ENCODE measurements at regions not wholly inside any gene's neighbourhood (a gene's known extent, or its start where the extent isn't known, plus 50 kb on each side); places are given as distances from the start of the nearest gene placed in this dataset.

DNA sequence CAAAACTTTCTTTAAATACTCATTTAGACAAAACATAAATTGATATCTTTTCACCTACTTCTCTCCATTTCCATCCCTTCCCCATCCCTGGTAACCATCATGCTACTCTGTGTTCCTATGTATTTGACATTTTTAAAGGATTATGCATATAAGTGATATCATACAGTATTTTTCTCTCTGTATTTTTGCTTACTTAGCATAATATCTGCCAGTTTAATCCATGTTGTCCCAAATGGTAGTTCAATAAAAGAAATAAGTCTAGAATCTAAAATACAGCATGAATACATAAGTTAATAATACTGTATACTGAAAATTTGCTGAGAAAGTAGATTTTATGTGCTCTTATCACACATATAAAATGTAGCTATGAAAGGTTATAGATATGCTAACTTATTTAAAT, 190.3 kb upstream of the NAV3 start (continued):
- TF ChIP-seq, protein P1, sequence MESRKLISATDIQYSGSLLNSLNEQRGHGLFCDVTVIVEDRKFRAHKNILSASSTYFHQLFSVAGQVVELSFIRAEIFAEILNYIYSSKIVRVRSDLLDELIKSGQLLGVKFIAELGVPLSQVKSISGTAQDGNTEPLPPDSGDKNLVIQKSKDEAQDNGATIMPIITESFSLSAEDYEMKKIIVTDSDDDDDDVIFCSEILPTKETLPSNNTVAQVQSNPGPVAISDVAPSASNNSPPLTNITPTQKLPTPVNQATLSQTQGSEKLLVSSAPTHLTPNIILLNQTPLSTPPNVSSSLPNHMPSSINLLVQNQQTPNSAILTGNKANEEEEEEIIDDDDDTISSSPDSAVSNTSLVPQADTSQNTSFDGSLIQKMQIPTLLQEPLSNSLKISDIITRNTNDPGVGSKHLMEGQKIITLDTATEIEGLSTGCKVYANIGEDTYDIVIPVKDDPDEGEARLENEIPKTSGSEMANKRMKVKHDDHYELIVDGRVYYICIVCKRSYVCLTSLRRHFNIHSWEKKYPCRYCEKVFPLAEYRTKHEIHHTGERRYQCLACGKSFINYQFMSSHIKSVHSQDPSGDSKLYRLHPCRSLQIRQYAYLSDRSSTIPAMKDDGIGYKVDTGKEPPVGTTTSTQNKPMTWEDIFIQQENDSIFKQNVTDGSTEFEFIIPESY (IDR thresholded peaks at IDR 0.05; ENCODE audit: borderline replicate concordance, low read depth) = no peak
- no peak for TF ChIP-seq TCF12 (IDR thresholded peaks at IDR 0.05)
- no peak for TF ChIP-seq TAF1 (IDR thresholded peaks at IDR 0.05; ENCODE audit: borderline replicate concordance, low read depth, low read length)
- TF ChIP-seq NRF1 (IDR thresholded peaks at IDR 0.05; ENCODE audit: low read depth, low read length) = no peak
- TF ChIP-seq CHD2 (IDR thresholded peaks at IDR 0.05; ENCODE audit: low read length, partially characterized antibody) = no peak
- TF ChIP-seq RCOR1 (IDR thresholded peaks at IDR 0.05; ENCODE audit: low read length) = no peak
- no peak for TF ChIP-seq EP300 (IDR thresholded peaks at IDR 0.05; ENCODE audit: borderline replicate concordance in 1 of 2, low read depth in 1 of 2, low read length in 1 of 2)
- TF ChIP-seq GABPA (IDR thresholded peaks at IDR 0.05; ENCODE audit: low read depth) = no peak
- TF ChIP-seq POLR2AphosphoS5 (IDR thresholded peaks at IDR 0.05; ENCODE audit: low read depth, low read length) = no peak
- no peak for TF ChIP-seq SIN3A (IDR thresholded peaks at IDR 0.05; ENCODE audit: borderline replicate concordance, low read depth, low read length)

DNA sequence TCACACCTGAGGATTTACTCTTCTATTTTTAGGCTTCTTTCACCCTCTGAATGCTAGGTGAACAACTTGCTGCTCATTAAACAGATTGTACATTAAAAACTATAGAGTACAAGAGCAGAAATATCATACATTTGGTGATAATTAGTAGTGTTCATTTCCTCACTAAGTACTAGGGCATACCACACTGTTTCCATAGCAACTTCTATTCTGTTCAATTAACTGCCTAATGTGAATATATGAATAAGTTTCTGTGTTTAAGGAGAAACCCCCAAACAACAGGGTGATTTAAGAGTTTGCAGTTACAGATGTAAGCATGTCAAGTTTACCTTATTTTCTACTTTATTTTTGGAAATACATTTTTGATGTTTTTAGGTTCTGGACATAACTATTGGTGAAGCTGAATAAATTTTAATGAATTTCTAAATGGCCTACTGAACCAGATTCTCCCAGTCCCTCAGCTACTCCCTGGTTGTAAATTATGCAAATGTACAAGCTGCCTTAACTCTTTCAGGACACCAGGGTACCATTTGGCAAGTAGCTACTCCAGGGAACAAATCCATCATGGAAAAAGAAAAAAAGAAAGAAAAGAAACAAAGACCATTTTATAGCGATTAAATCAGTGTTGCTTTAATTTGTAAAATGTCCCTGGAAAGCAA, 199.8 kb upstream of the NAV3 start:
- no peaks in the 10 kb centered on the region; a peak in 1 of 4 replicates for H3K4me1 ChIP-seq (ENCODE audit: control insufficient read depth in 1 of 2, insufficient read depth in 2 of 2, low read depth in 1 of 2, low read length in 1 of 2)
- H3K9ac ChIP-seq = no peak overlapping the region
- no peak for DNase-seq
- H3K9me3 ChIP-seq = 0 out of 2 replicates have a peak, but pooled peaks cover 10% of the 10 kb centered on the region
- no peaks in the 10 kb centered on the region for H3K9me2 ChIP-seq
- no peak overlapping the region for H3K4me3 ChIP-seq (ENCODE audit: low read depth in 2 of 2, low read length in 1 of 2)
- POLR2A ChIA-PET = no interaction called here
- H2AFZ ChIP-seq (ENCODE audit: low read depth) = no peak overlapping the region
- H4K20me1 ChIP-seq (ENCODE audit: insufficient read depth) = no peaks in the 10 kb centered on the region
- WGBS (ENCODE audit: low lambda C conversion rate) = 17% methylated on average over 1 of the region's 1 CpG
- H3K4me2 ChIP-seq = no peak overlapping the region
- H3K27me3 ChIP-seq (ENCODE audit: insufficient read depth) = no peaks in the 10 kb centered on the region
- H3K79me2 ChIP-seq (ENCODE audit: insufficient read depth) = no peaks in the 10 kb centered on the region
- H3K27ac ChIP-seq (ENCODE audit: low read depth in 2 of 2, low read length in 1 of 2) = no peak overlapping the region
- no peaks in the 10 kb centered on the region for H3F3A ChIP-seq (replicated peaks; ENCODE audit: insufficient read depth)
- CTCF ChIA-PET = no interaction called here
- H3K36me3 ChIP-seq (replicated peaks in 1 of 2; ENCODE audit: control insufficient read depth in 1 of 2, insufficient read depth in 2 of 2, low read length in 1 of 2) = peaks cover 0 to 4% of the 10 kb centered on the region in 2 experiments
- TF ChIP-seq SIN3A (IDR thresholded peaks at IDR 0.05; ENCODE audit: borderline replicate concordance, low read depth, low read length) (no peak), FOXJ3 (CRISPR knock-in tag; IDR thresholded peaks at IDR 0.05) (no peak), EZH2phosphoT487 (IDR thresholded peaks at IDR 0.05; ENCODE audit: borderline replicate concordance, low read depth) (no peak), RXRA (IDR thresholded peaks at IDR 0.05; ENCODE audit: borderline replicate concordance, low read depth) (no peak), YY1 (IDR thresholded peaks at IDR 0.05; ENCODE audit: low read depth) (no peak), FOXM1 (IDR thresholded peaks at IDR 0.05; ENCODE audit: low read depth) (no peak), NFIC (IDR thresholded peaks at IDR 0.05; ENCODE audit: borderline replicate concordance) (no peak), ELF1 (IDR thresholded peaks at IDR 0.05) (no peak), EP300 (IDR thresholded peaks at IDR 0.05; ENCODE audit: borderline replicate concordance in 1 of 2, low read depth in 1 of 2, low read length in 1 of 2) (no peak), FOSL2 (IDR thresholded peaks at IDR 0.05; ENCODE audit: borderline replicate concordance, low read depth) (no peak)
- TF ChIP-seq, protein P2, sequence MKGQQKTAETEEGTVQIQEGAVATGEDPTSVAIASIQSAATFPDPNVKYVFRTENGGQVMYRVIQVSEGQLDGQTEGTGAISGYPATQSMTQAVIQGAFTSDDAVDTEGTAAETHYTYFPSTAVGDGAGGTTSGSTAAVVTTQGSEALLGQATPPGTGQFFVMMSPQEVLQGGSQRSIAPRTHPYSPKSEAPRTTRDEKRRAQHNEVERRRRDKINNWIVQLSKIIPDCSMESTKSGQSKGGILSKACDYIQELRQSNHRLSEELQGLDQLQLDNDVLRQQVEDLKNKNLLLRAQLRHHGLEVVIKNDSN (IDR thresholded peaks at IDR 0.05; ENCODE audit: borderline replicate concordance, low read depth) = no peak
- TF ChIP-seq, protein P3, sequence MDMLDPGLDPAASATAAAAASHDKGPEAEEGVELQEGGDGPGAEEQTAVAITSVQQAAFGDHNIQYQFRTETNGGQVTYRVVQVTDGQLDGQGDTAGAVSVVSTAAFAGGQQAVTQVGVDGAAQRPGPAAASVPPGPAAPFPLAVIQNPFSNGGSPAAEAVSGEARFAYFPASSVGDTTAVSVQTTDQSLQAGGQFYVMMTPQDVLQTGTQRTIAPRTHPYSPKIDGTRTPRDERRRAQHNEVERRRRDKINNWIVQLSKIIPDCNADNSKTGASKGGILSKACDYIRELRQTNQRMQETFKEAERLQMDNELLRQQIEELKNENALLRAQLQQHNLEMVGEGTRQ (IDR thresholded peaks at IDR 0.05; ENCODE audit: borderline replicate concordance, low read depth, low read length) = no peak
- TF ChIP-seq, protein P1 (IDR thresholded peaks at IDR 0.05; ENCODE audit: borderline replicate concordance, low read depth) = no peak
- TF ChIP-seq, protein P4, sequence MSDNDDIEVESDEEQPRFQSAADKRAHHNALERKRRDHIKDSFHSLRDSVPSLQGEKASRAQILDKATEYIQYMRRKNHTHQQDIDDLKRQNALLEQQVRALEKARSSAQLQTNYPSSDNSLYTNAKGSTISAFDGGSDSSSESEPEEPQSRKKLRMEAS (IDR thresholded peaks at IDR 0.05; ENCODE audit: low read depth) = no peak
- TF ChIP-seq, protein P5, sequence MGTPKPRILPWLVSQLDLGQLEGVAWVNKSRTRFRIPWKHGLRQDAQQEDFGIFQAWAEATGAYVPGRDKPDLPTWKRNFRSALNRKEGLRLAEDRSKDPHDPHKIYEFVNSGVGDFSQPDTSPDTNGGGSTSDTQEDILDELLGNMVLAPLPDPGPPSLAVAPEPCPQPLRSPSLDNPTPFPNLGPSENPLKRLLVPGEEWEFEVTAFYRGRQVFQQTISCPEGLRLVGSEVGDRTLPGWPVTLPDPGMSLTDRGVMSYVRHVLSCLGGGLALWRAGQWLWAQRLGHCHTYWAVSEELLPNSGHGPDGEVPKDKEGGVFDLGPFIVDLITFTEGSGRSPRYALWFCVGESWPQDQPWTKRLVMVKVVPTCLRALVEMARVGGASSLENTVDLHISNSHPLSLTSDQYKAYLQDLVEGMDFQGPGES (IDR thresholded peaks at IDR 0.05; ENCODE audit: low read depth, low read length) = no peak
